ENCODE measurements at regions not wholly inside any gene's neighbourhood (a gene's known extent, or its start where the extent isn't known, plus 50 kb on each side); places are given as distances from the start of the nearest gene placed in this dataset.

- ChIA-PET CTCF (no interaction called here), POLR2A (no interaction called here)
- no peaks in the 10 kb centered on the region for H3K36me3 ChIP-seq (ENCODE audit: control insufficient read depth in 4 of 4, insufficient read depth in 4 of 4, low read length in 3 of 4)
Observed at GRCh38 chr5:19196631-19197030, 791.4 kb downstream of the CDH18 start.

GRCh38 chr5:19200251-19200650, 787.7 kb downstream of the CDH18 start:
- Histone ChIP-seq H3K36me3 (ENCODE audit: control insufficient read depth in 4 of 4, insufficient read depth in 4 of 4, low read length in 3 of 4) (no peaks in the 10 kb centered on the region), H3K4me1 (ENCODE audit: control extremely low read depth in 1 of 4, control insufficient read depth in 4 of 4, insufficient read depth in 4 of 4, low read length in 3 of 4) (no peaks in the 10 kb centered on the region), H3K9me3 (ENCODE audit: control extremely low read depth in 1 of 5, control insufficient read depth in 4 of 5, insufficient read depth in 2 of 5, low read depth in 1 of 5, low read length in 4 of 5) (no peaks in the 10 kb centered on the region), H3K27ac (ENCODE audit: insufficient read depth in 1 of 2, low read depth in 1 of 2, low read length in 2 of 2, poor library complexity in 1 of 2, severe bottlenecking in 2 of 2) (no peak overlapping the region), H3K4me3 (ENCODE audit: control insufficient read depth in 1 of 7, extremely low read depth in 1 of 7, insufficient read depth in 4 of 7, low read depth in 2 of 7, low read length in 6 of 7) (no peak overlapping the region), H3K27me3 (replicated peaks in 2 of 5; ENCODE audit: control insufficient read depth in 4 of 5, insufficient read depth in 5 of 5, low read length in 4 of 5) (no peaks in the 10 kb centered on the region)
- WGBS (ENCODE audit: insufficient coverage) = 98% methylated on average over 6 of the region's 6 CpGs
- DNase-seq = no peak
- ChIA-PET POLR2A (no interaction called here), CTCF (no interaction called here)

More at GRCh38 chr5:19196631-19197030, 791.4 kb downstream of the CDH18 start:
- Histone ChIP-seq H3K27ac (ENCODE audit: insufficient read depth in 1 of 2, low read depth in 1 of 2, low read length in 2 of 2, poor library complexity in 1 of 2, severe bottlenecking in 2 of 2) (no peak overlapping the region), H3K9me3 (ENCODE audit: control extremely low read depth in 1 of 5, control insufficient read depth in 4 of 5, insufficient read depth in 2 of 5, low read depth in 1 of 5, low read length in 4 of 5) (no peaks in the 10 kb centered on the region), H3K4me1 (ENCODE audit: control extremely low read depth in 1 of 4, control insufficient read depth in 4 of 4, insufficient read depth in 4 of 4, low read length in 3 of 4) (no peaks in the 10 kb centered on the region), H3K27me3 (replicated peaks in 2 of 5; ENCODE audit: control insufficient read depth in 4 of 5, insufficient read depth in 5 of 5, low read length in 4 of 5) (no peaks in the 10 kb centered on the region), H3K4me3 (ENCODE audit: control insufficient read depth in 1 of 7, extremely low read depth in 1 of 7, insufficient read depth in 4 of 7, low read depth in 2 of 7, low read length in 6 of 7) (no peak overlapping the region)
- DNase-seq = no peak

GRCh38 chr5:19208397-19208796, 779.6 kb downstream of the CDH18 start:
- DNase-seq = no peak
- no peak overlapping the region for H3K4me3 ChIP-seq (ENCODE audit: control insufficient read depth in 1 of 7, extremely low read depth in 1 of 7, insufficient read depth in 4 of 7, low read depth in 2 of 7, low read length in 6 of 7)
- CTCF ChIA-PET = no interaction called here
- WGBS (ENCODE audit: insufficient coverage) = 75% methylated on average over 4 of the region's 4 CpGs
- POLR2A ChIA-PET = no interaction called here
- no peaks in the 10 kb centered on the region for H3K4me1 ChIP-seq (ENCODE audit: control extremely low read depth in 1 of 4, control insufficient read depth in 4 of 4, insufficient read depth in 4 of 4, low read length in 3 of 4)
- no peaks in the 10 kb centered on the region for H3K27me3 ChIP-seq (replicated peaks in 2 of 5; ENCODE audit: control insufficient read depth in 4 of 5, insufficient read depth in 5 of 5, low read length in 4 of 5)
- no peaks in the 10 kb centered on the region for H3K36me3 ChIP-seq (ENCODE audit: control insufficient read depth in 4 of 4, insufficient read depth in 4 of 4, low read length in 3 of 4)
- H3K9me3 ChIP-seq (ENCODE audit: control extremely low read depth in 1 of 5, control insufficient read depth in 4 of 5, insufficient read depth in 2 of 5, low read depth in 1 of 5, low read length in 4 of 5) = no peaks in the 10 kb centered on the region
- H3K27ac ChIP-seq (ENCODE audit: insufficient read depth in 1 of 2, low read depth in 1 of 2, low read length in 2 of 2, poor library complexity in 1 of 2, severe bottlenecking in 2 of 2) = no peak overlapping the region

- Histone ChIP-seq H3K27ac (ENCODE audit: insufficient read depth in 1 of 2, low read depth in 1 of 2, low read length in 2 of 2, poor library complexity in 1 of 2, severe bottlenecking in 2 of 2) (no peak overlapping the region), H3K27me3 (replicated peaks in 2 of 5; ENCODE audit: control insufficient read depth in 4 of 5, insufficient read depth in 5 of 5, low read length in 4 of 5) (no peaks in the 10 kb centered on the region), H3K9me3 (ENCODE audit: control extremely low read depth in 1 of 5, control insufficient read depth in 4 of 5, insufficient read depth in 2 of 5, low read depth in 1 of 5, low read length in 4 of 5) (no peaks in the 10 kb centered on the region), H3K4me1 (ENCODE audit: control extremely low read depth in 1 of 4, control insufficient read depth in 4 of 4, insufficient read depth in 4 of 4, low read length in 3 of 4) (no peaks in the 10 kb centered on the region), H3K36me3 (ENCODE audit: control insufficient read depth in 4 of 4, insufficient read depth in 4 of 4, low read length in 3 of 4) (no peaks in the 10 kb centered on the region), H3K4me3 (ENCODE audit: control insufficient read depth in 1 of 7, extremely low read depth in 1 of 7, insufficient read depth in 4 of 7, low read depth in 2 of 7, low read length in 6 of 7) (no peak overlapping the region)
- 100% methylated on average over 1 of the region's 1 CpG for WGBS (ENCODE audit: insufficient coverage)
- no peak for DNase-seq
- ChIA-PET CTCF (no interaction called here), POLR2A (no interaction called here)
Observed at GRCh38 chr5:19210886-19211285, 777.1 kb downstream of the CDH18 start.

- H3K9me3 ChIP-seq (ENCODE audit: control extremely low read depth in 1 of 5, control insufficient read depth in 4 of 5, insufficient read depth in 2 of 5, low read depth in 1 of 5, low read length in 4 of 5) = no peaks in the 10 kb centered on the region
- H3K27ac ChIP-seq (ENCODE audit: insufficient read depth in 1 of 2, low read depth in 1 of 2, low read length in 2 of 2, poor library complexity in 1 of 2, severe bottlenecking in 2 of 2) = no peak overlapping the region
- no peak overlapping the region for H3K4me3 ChIP-seq (ENCODE audit: control insufficient read depth in 1 of 7, extremely low read depth in 1 of 7, insufficient read depth in 4 of 7, low read depth in 2 of 7, low read length in 6 of 7)
- DNase-seq = no peak
- H3K36me3 ChIP-seq (ENCODE audit: control insufficient read depth in 4 of 4, insufficient read depth in 4 of 4, low read length in 3 of 4) = no peaks in the 10 kb centered on the region
- no CpG with 5 or more reads among the region's 3 CpGs for WGBS (ENCODE audit: insufficient coverage)
- H3K27me3 ChIP-seq (replicated peaks in 2 of 5; ENCODE audit: control insufficient read depth in 4 of 5, insufficient read depth in 5 of 5, low read length in 4 of 5) = no peaks in the 10 kb centered on the region
- CTCF ChIA-PET = interaction anchor here (0.7 kb wide), 1 partner anchor 642 kb away, joined by 6 read pairs; no protein-coding TSS in a partner anchor
- POLR2A ChIA-PET = no interaction called here
- H3K4me1 ChIP-seq (ENCODE audit: control extremely low read depth in 1 of 4, control insufficient read depth in 4 of 4, insufficient read depth in 4 of 4, low read length in 3 of 4) = no peaks in the 10 kb centered on the region
Observed at GRCh38 chr5:19229179-19229835, 758.7 kb downstream of the CDH18 start.

GRCh38 chr5:19233573-19233972, 754.4 kb downstream of the CDH18 start:
- Histone ChIP-seq H3K36me3 (ENCODE audit: control insufficient read depth in 4 of 4, insufficient read depth in 4 of 4, low read length in 3 of 4) (no peaks in the 10 kb centered on the region), H3K27ac (ENCODE audit: insufficient read depth in 1 of 2, low read depth in 1 of 2, low read length in 2 of 2, poor library complexity in 1 of 2, severe bottlenecking in 2 of 2) (no peak overlapping the region), H3K9me3 (ENCODE audit: control extremely low read depth in 1 of 5, control insufficient read depth in 4 of 5, insufficient read depth in 2 of 5, low read depth in 1 of 5, low read length in 4 of 5) (peaks cover 0 to 1% (median 0%) of the 10 kb centered on the region in 5 experiments), H3K4me3 (ENCODE audit: control insufficient read depth in 1 of 7, extremely low read depth in 1 of 7, insufficient read depth in 4 of 7, low read depth in 2 of 7, low read length in 6 of 7) (no peak overlapping the region), H3K27me3 (replicated peaks in 2 of 5; ENCODE audit: control insufficient read depth in 4 of 5, insufficient read depth in 5 of 5, low read length in 4 of 5) (no peaks in the 10 kb centered on the region), H3K4me1 (ENCODE audit: control extremely low read depth in 1 of 4, control insufficient read depth in 4 of 4, insufficient read depth in 4 of 4, low read length in 3 of 4) (no peaks in the 10 kb centered on the region)
- DNase-seq = no peak
- no CpG with 5 or more reads among the region's 2 CpGs for WGBS (ENCODE audit: insufficient coverage)
- ChIA-PET POLR2A (no interaction called here), CTCF (no interaction called here)

GRCh38 chr5:19235101-19235584, 752.9 kb downstream of the CDH18 start:
- no peak overlapping the region for H3K27ac ChIP-seq (ENCODE audit: insufficient read depth in 1 of 2, low read depth in 1 of 2, low read length in 2 of 2, poor library complexity in 1 of 2, severe bottlenecking in 2 of 2)
- no peaks in the 10 kb centered on the region for H3K36me3 ChIP-seq (ENCODE audit: control insufficient read depth in 4 of 4, insufficient read depth in 4 of 4, low read length in 3 of 4)
- CTCF ChIA-PET = no interaction called here
- WGBS (ENCODE audit: insufficient coverage) = 83% methylated on average over 3 of the region's 5 CpGs
- POLR2A ChIA-PET = no interaction called here
- H3K4me3 ChIP-seq (ENCODE audit: control insufficient read depth in 1 of 7, extremely low read depth in 1 of 7, insufficient read depth in 4 of 7, low read depth in 2 of 7, low read length in 6 of 7) = no peak overlapping the region
- no peaks in the 10 kb centered on the region for H3K27me3 ChIP-seq (replicated peaks in 2 of 5; ENCODE audit: control insufficient read depth in 4 of 5, insufficient read depth in 5 of 5, low read length in 4 of 5)
- H3K4me1 ChIP-seq (ENCODE audit: control extremely low read depth in 1 of 4, control insufficient read depth in 4 of 4, insufficient read depth in 4 of 4, low read length in 3 of 4) = no peaks in the 10 kb centered on the region
- no peak for DNase-seq
- peaks cover 0 to 1% (median 0%) of the 10 kb centered on the region in 5 experiments for H3K9me3 ChIP-seq (ENCODE audit: control extremely low read depth in 1 of 5, control insufficient read depth in 4 of 5, insufficient read depth in 2 of 5, low read depth in 1 of 5, low read length in 4 of 5)
